ENCODE measurements at regions not wholly inside any gene's neighbourhood (a gene's known extent, or its start where the extent isn't known, plus 50 kb on each side); places are given as distances from the start of the nearest gene placed in this dataset.

DNA sequence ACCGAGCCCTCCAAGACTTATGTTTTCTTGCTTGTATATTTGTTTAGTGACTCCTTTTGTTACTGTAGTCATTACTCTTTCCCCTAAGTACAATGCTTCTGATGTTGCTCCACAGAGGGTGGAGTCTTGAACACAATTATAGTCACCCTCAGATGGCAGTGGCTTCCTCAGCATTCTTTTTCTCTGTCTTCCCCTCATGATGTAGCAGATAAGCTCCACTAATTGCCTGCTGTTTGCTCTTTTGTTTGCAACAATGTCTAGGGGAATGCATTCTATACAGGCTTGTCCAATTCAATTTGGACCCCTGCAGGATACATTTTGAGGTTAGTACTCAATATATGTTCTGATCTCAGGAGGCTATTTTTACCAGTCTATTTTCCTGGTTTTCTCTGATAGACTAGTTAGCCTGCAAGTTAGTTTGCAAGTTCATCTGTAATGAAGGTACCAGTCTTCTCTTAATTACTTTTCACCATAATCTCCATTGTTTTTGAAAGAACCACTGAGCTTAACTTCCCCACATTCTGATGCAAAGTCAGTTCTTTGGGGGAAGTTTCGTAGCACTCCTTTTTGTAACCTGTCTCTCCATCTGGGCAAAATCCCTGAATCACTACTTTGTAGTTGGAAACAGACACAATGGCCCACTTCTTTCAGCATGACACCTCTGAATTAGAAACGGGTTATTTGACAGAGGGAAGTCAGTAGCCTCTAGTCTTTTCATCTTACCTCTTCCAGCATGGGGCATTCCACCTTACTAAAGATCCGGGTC lies 1509.2 kb downstream of the CDH11 start:
- TF ChIP-seq, protein P1, sequence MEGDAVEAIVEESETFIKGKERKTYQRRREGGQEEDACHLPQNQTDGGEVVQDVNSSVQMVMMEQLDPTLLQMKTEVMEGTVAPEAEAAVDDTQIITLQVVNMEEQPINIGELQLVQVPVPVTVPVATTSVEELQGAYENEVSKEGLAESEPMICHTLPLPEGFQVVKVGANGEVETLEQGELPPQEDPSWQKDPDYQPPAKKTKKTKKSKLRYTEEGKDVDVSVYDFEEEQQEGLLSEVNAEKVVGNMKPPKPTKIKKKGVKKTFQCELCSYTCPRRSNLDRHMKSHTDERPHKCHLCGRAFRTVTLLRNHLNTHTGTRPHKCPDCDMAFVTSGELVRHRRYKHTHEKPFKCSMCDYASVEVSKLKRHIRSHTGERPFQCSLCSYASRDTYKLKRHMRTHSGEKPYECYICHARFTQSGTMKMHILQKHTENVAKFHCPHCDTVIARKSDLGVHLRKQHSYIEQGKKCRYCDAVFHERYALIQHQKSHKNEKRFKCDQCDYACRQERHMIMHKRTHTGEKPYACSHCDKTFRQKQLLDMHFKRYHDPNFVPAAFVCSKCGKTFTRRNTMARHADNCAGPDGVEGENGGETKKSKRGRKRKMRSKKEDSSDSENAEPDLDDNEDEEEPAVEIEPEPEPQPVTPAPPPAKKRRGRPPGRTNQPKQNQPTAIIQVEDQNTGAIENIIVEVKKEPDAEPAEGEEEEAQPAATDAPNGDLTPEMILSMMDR (IDR thresholded peaks at IDR 0.05; ENCODE audit: borderline replicate concordance, insufficient read depth, low read depth, low read length), result no peak
- no peak overlapping the region for H3K4me3 ChIP-seq (ENCODE audit: low read depth, low read length)

DNA sequence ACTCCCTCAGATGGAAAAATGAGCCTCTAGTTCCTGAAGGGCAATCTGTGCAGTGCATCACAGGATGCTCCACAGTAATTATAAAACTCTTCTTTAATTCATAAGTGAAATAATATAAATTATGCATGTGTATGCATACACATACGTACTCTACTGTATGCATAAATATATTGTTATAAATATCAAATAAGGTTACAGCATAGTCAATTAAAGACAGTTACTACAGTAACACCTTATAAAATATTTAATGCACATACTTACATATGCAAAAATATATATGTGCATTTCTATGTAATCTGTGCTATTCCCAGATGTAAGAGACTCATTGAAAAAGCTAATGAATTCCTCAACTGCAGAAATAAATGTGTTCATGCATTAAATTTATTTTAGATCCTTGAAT lies 1515.1 kb downstream of the CDH11 start:
- H3K4me3 ChIP-seq (ENCODE audit: low read depth, low read length), result no peak overlapping the region
- TF ChIP-seq, protein P1 (IDR thresholded peaks at IDR 0.05; ENCODE audit: borderline replicate concordance, insufficient read depth, low read depth, low read length), result no peak

DNA sequence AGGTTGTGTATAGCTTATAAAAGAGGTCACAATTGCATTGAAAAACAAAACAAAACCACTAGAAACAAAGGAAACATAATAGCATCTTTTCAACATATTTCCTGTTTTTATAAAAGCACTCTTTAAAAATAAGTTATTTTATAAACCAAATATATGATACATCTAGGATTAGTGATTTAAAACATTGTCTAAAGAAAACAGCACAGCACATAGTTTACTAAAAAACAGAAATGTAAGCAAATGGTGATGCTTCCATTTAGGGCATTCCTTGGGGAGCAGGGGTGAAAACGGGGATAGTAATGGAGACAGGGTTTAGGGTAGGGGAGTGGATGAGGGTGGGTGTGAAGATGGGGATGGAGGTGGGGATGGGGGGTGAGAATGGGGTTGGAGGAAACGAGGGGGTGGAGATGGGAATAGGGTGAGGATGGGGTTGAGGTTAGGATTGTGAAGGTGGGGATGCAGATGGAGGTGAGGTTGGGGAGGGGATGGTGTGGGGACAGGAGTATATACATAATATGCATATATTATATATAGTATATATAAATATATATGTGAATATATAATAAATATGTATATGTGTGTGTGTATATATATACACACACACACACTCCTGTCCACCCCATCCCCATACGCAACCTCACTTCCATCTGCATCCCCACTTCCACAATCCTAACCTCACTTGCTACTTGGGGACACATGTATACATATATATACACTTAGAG lies 1519.5 kb downstream of the CDH11 start:
- no peak overlapping the region for H3K4me3 ChIP-seq (ENCODE audit: low read depth, low read length)
- TF ChIP-seq, protein P1 (IDR thresholded peaks at IDR 0.05; ENCODE audit: borderline replicate concordance, insufficient read depth, low read depth, low read length), result no peak

DNA sequence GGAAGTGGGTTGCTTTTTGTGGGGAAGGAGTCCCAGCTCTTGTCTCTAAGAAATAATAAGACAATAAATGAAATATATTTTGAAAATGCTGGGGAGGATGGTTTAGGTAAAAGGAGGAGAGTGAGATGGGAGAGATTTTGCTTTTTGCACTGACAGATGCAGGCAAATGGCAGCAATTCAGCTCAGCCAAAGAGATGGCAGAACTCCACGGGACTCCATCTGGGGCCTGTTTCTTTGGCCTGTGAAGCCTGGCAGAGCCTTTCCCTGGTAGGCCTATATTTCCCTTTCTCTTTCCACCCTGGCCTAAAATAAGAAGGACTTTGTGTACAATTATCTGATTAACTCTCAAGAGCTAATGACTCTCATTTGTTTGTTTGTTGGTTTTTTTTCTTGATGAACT lies 1525.1 kb downstream of the CDH11 start:
- TF ChIP-seq, protein P1 (IDR thresholded peaks at IDR 0.05; ENCODE audit: borderline replicate concordance, insufficient read depth, low read depth, low read length), result no peak
- H3K4me3 ChIP-seq (ENCODE audit: low read depth, low read length), result no peak overlapping the region

DNA sequence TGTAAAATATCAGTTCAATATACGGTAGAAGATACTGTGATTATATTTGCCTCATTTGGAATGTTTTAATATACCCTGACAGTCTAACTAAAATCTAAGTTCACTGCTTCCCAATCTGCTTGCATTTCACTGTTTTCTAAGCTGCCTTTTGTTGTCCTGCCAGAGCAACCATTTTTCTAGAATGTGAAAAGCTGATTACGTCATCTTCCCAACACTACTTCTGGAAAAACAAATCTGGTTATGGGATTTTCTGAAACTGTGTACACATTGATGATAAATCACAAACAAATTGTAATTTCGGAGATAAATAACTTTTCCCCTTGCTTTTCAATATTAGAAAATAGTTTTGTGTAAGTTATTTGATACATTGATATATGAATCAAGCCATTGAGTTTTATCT lies 1529.0 kb downstream of the CDH11 start:
- TF ChIP-seq, protein P1 (IDR thresholded peaks at IDR 0.05; ENCODE audit: borderline replicate concordance, insufficient read depth, low read depth, low read length), result no peak
- no peak overlapping the region for H3K4me3 ChIP-seq (ENCODE audit: low read depth, low read length)

DNA sequence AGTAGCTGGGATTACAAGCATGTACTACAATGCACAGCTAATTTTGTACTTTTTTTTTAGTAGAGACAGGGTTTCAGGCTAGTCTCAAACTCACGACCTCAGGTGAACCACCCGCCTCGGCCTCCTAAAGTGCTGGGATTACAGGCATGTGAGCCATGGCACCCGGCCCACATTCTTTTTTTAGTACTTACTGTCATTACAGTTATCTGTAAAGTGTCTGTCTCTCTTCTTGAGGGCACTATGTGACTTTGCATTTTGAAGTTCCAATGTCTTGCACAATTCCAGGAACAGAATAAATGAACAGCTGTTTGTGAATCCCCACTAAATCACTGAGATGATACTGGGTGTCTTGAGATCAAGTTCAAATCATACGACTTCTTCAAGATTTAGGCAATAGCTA lies 1540.3 kb downstream of the CDH11 start:
- no peak overlapping the region for H3K4me3 ChIP-seq (ENCODE audit: low read depth, low read length)
- TF ChIP-seq, protein P1 (IDR thresholded peaks at IDR 0.05; ENCODE audit: borderline replicate concordance, insufficient read depth, low read depth, low read length), result no peak

DNA sequence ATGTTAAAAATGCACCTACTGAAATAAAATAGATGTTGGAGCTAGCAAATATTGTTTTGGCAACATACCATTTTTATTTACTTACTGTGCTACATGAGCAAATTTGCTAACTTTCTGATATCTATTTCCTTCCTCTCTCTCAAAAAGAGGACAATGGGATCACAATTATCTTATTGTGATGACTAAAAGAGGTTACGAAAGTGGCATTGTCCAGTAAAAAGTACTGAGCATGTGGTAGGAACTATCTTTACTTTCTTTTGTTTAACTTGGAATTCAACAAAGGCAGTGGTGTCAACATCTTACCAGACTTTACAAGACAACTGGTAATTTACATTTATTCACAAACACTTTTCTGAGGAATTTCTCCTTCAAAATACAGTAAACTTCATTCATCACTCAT lies 1542.6 kb upstream of the CDH8 start:
- H3K4me3 ChIP-seq (ENCODE audit: low read depth, low read length), result no peak overlapping the region
- TF ChIP-seq, protein P1 (IDR thresholded peaks at IDR 0.05; ENCODE audit: borderline replicate concordance, insufficient read depth, low read depth, low read length), result no peak

Data from GM12875 (cell line).